Urothelium cell line (cell line): ENCODE measurements at regions not wholly inside any gene's neighbourhood (a gene's known extent, or its start where the extent isn't known, plus 50 kb on each side); places are given as distances from the start of the nearest gene placed in this dataset.

ENCODE experiments used
- DNase-seq: peaks from one replicate; pipeline ENCODE4 v3.0.0; 2011; ENCODE audit warnings: low spot score, mixed read lengths
- FAIRE-seq: peaks from 2 replicates; lab custom pipeline; 2011; peaks lifted over from hg19 to GRCh38; lab: Jason Lieb, UNC

- FAIRE-seq = no peak
- DNase-seq = peak; percentile 19
These were observed 54.2 kb upstream of the SPANXN3 start for GRCh38 chrX:143571521-143571920.

GRCh38 chrX:143570782-143571181 lies 53.5 kb upstream of the SPANXN3 start:
- FAIRE-seq = no peak

GRCh38 chrX:143568467-143568866 lies 51.2 kb upstream of the SPANXN3 start:
- FAIRE-seq = no peak
- DNase-seq = no peak

More at GRCh38 chrX:143570782-143571181, 53.5 kb upstream of the SPANXN3 start:
- no peak for DNase-seq
